Osteoblast (primary cell): ENCODE measurements at regions not wholly inside any gene's neighbourhood (a gene's known extent, or its start where the extent isn't known, plus 50 kb on each side); places are given as distances from the start of the nearest gene placed in this dataset.

Experiments used
- DNase-seq: peaks from one replicate; pipeline ENCODE4 v3.0.0; 2011; ENCODE audit warnings: low spot score, mixed read lengths; ENCODE audit not compliant: insufficient read length; ENCODE audit errors: missing footprints
- H2AFZ ChIP-seq: 2 replicates; pipeline ENCODE4 v1.6.0; 2011; ENCODE audit warnings: mild to moderate bottlenecking, low read length
- H3K27ac ChIP-seq: 2 replicates; pipeline ENCODE4 v1.5.1; 2011; ENCODE audit warnings: mild to moderate bottlenecking, low read depth, low read length, moderate library complexity
- H3K27me3 ChIP-seq: 2 replicates; pipeline ENCODE4 v1.6.0; 2012; ENCODE audit warnings: mild to moderate bottlenecking, control low read depth, inconsistent platforms, low read length, moderate library complexity; ENCODE audit not compliant: insufficient read depth
- H3K36me3 ChIP-seq: 2 replicates; pipeline ENCODE4 v1.5.1; 2011; ENCODE audit warnings: mild to moderate bottlenecking, low read length, control low read depth, moderate library complexity; ENCODE audit not compliant: insufficient read depth
- H3K4me1 ChIP-seq: 2 replicates; pipeline ENCODE4 v1.5.1; 2011; ENCODE audit warnings: mild to moderate bottlenecking, low read length, control low read depth, moderate library complexity; ENCODE audit not compliant: insufficient read depth
- H3K4me2 ChIP-seq: 2 replicates; pipeline ENCODE4 v1.6.0; 2011; ENCODE audit warnings: mild to moderate bottlenecking, low read length; ENCODE audit not compliant: insufficient read depth
- H3K4me3 ChIP-seq: fragments of 200-600 bp; sonication (generic); 3 replicates; pipeline ENCODE4 v1.5.1; 2012; ENCODE audit warnings: mild to moderate bottlenecking, low read length, inconsistent platforms; ENCODE audit not compliant: insufficient read depth
- H3K79me2 ChIP-seq: 2 replicates; pipeline ENCODE4 v1.6.0; 2012; ENCODE audit warnings: mild to moderate bottlenecking, low read length, control low read depth, inconsistent platforms; ENCODE audit not compliant: insufficient read depth
- H3K9me3 ChIP-seq: 2 replicates; pipeline ENCODE4 v1.5.1; 2011; ENCODE audit warnings: low read depth, low read length, control low read depth
- H4K20me1 ChIP-seq: 2 replicates; pipeline ENCODE4 v1.6.0; 2012; ENCODE audit warnings: mild to moderate bottlenecking, low read length, control low read depth; ENCODE audit not compliant: insufficient read depth
- TF ChIP-seq, protein P1 (sequence below): IDR thresholded peaks from 2 replicates; pipeline ENCODE4 v1.5.1; 2011; ENCODE audit warnings: mild to moderate bottlenecking, low read depth, low read length, moderate library complexity; ENCODE audit errors: extremely low read depth

DNA sequence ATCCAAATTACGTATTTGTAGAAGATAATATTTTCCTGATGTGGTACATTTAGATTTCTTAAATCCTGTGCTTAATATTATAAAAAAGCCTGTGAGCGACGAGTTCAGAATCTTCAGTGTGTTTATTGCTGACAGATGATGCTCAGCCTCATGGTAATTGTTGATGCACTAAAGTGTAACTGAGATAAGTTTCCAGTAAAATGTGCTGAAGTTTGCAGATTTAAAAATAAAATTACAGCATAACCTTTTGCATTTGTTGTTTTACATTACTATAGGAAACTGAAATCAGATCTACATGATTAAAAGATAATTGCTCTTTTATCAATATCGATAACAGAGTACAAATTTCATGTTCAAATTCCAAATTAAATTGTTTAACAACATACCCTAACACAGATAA, 307.6 kb downstream of the FIGN start:
- no peak for DNase-seq
- Histone ChIP-seq H3K27ac (no peak overlapping the region), H2AFZ (no peak overlapping the region), H4K20me1 (no peaks in the 10 kb centered on the region), H3K27me3 (no peaks in the 10 kb centered on the region), H3K4me1 (no peaks in the 10 kb centered on the region), H3K4me2 (no peak overlapping the region), H3K4me3 (no peak overlapping the region), H3K9me3 (no peaks in the 10 kb centered on the region), H3K79me2 (no peaks in the 10 kb centered on the region), H3K36me3 (no peaks in the 10 kb centered on the region)
- TF ChIP-seq, protein P1, sequence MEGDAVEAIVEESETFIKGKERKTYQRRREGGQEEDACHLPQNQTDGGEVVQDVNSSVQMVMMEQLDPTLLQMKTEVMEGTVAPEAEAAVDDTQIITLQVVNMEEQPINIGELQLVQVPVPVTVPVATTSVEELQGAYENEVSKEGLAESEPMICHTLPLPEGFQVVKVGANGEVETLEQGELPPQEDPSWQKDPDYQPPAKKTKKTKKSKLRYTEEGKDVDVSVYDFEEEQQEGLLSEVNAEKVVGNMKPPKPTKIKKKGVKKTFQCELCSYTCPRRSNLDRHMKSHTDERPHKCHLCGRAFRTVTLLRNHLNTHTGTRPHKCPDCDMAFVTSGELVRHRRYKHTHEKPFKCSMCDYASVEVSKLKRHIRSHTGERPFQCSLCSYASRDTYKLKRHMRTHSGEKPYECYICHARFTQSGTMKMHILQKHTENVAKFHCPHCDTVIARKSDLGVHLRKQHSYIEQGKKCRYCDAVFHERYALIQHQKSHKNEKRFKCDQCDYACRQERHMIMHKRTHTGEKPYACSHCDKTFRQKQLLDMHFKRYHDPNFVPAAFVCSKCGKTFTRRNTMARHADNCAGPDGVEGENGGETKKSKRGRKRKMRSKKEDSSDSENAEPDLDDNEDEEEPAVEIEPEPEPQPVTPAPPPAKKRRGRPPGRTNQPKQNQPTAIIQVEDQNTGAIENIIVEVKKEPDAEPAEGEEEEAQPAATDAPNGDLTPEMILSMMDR = no peak

DNA sequence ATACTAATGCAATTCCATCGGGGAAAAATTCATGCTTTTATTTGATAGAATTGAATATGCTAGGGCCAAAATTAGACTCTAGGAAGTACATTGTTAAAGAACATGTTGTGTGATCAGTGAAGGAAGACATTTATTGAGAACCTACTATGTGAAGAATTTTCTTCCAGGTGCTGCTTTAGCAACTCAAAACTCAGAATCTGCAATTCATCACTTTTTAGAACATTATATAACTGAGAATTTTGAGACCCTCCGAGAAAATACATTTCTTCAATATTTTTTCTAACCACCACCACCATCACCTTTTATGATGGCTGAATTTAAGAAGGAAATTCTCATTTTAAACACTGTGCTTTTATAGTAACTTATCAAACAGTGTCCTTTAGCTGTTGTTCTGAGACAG, 315.2 kb downstream of the FIGN start:
- no peaks in the 10 kb centered on the region for H3K9me3 ChIP-seq
- no peaks in the 10 kb centered on the region for H3K4me1 ChIP-seq
- no peaks in the 10 kb centered on the region for H3K79me2 ChIP-seq
- no peak overlapping the region for H3K4me2 ChIP-seq
- TF ChIP-seq, protein P1 = no peak
- no peak overlapping the region for H2AFZ ChIP-seq
- H4K20me1 ChIP-seq = no peaks in the 10 kb centered on the region
- no peaks in the 10 kb centered on the region for H3K36me3 ChIP-seq
- no peak overlapping the region for H3K27ac ChIP-seq
- no peak for DNase-seq
- H3K4me3 ChIP-seq = no peak overlapping the region
- H3K27me3 ChIP-seq = no peaks in the 10 kb centered on the region

DNA sequence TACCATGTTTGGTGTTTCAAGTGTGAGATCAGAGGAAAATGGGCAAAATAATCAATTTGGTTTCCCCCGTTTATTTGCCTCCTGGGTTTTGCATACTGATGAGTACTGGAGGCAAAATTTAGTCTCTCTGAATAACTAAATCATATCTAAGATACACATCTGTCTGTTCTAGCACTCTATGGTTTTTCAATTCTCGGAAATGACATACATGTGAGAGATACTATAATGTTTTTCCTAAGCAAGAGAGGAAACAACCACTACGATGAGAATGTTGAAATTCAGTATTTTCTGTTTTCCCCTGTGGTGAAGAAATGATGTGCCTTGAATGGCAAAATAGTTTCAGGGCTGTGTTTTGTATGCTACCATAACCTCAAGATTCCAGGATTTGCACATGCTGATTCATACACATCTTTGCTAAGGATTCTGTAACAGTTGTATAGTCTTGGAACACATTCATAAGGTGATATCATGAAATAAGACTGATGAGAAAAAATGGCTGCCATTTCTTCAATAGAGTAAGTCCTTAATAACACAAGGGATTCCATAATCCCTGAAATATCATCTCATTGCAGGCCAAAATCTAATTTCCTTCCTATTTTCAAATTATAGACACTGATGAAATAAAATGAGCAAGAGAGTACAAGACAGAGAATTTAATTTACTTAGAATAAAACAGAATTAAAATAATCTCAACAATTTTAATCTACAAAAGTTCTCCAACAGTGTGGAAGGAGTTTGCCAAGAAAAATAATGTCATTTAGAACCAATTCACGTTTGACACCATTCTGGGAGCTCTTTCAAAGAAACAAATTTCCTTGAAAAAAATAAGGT, 316.6 kb downstream of the FIGN start:
- no peak for DNase-seq
- TF ChIP-seq, protein P1 = no peak

DNA sequence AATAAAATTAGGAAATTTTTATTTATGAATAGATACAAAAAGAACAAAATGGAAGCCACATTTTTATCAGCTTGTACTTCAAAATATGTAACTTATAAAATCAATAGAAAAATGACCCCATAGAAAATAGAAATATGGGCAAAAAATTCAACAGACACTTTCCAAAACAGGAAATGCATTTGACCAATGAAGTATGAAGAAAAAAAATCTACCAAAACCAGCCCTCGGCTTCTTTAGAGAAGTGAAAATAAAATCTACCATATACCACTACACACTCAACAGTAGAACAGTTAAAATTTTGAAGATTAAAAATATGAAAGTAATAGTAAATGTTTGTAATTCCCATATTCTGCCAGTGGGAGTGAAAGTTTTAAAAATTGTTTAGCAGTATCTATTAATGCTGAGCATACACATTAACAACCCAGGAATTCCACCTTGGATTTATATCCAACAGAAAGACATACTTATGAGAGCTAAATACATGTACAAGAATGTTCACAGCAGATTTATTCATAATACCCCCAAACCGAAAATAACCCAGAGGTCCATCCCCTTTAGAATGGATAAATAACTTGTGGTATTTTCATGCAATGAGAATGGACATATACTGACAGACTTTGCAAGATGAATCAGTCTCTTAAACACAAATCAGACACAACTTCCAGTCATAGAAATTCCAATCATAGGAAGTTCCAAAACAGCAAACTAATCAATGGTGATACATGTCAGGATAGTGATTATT, 318.0 kb downstream of the FIGN start:
- TF ChIP-seq, protein P1 = no peak
- H4K20me1 ChIP-seq = no peaks in the 10 kb centered on the region
- H3K4me2 ChIP-seq = no peak overlapping the region
- H3K27me3 ChIP-seq = no peaks in the 10 kb centered on the region
- no peaks in the 10 kb centered on the region for H3K4me1 ChIP-seq
- no peaks in the 10 kb centered on the region for H3K79me2 ChIP-seq
- H3K9me3 ChIP-seq = no peaks in the 10 kb centered on the region
- no peak for DNase-seq
- no peaks in the 10 kb centered on the region for H3K36me3 ChIP-seq
- H3K4me3 ChIP-seq = no peak overlapping the region
- no peak overlapping the region for H3K27ac ChIP-seq
- H2AFZ ChIP-seq = no peak overlapping the region

More for the DNA sequence above, 316.6 kb downstream of the FIGN start:
- no peaks in the 10 kb centered on the region for H3K36me3 ChIP-seq
- H3K4me2 ChIP-seq = no peak overlapping the region
- no peak overlapping the region for H3K27ac ChIP-seq
- H3K4me3 ChIP-seq = no peak overlapping the region
- H3K4me1 ChIP-seq = no peaks in the 10 kb centered on the region
- H3K79me2 ChIP-seq = no peaks in the 10 kb centered on the region
- H2AFZ ChIP-seq = no peak overlapping the region
- no peaks in the 10 kb centered on the region for H4K20me1 ChIP-seq
- H3K27me3 ChIP-seq = no peaks in the 10 kb centered on the region
- H3K9me3 ChIP-seq = no peaks in the 10 kb centered on the region
